ENCODE measurements at regions not wholly inside any gene's neighbourhood (a gene's known extent, or its start where the extent isn't known, plus 50 kb on each side); places are given as distances from the start of the nearest gene placed in this dataset.

DNA sequence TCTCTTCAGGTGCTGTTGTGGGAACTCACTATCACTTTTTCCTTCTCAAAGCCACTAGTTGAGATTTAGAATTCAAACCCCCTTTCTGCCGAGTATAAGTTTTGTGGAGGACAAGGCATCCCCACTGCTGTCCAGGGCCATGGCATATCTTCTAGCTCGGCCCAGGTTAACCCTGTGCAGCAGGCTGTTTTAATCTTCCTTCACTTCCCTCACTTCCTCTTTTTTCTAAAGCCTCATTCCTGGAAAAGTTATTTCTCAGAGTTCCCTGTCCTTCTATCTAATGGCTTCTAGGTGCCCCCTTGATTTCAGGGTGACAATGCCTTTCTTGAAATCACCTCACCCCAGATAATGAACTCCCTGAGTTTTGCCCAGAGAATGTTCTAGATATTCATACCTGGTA, 222.3 kb downstream of the SNX10 start:
- no peak for DNase-seq (ENCODE audit: low spot score)

DNA sequence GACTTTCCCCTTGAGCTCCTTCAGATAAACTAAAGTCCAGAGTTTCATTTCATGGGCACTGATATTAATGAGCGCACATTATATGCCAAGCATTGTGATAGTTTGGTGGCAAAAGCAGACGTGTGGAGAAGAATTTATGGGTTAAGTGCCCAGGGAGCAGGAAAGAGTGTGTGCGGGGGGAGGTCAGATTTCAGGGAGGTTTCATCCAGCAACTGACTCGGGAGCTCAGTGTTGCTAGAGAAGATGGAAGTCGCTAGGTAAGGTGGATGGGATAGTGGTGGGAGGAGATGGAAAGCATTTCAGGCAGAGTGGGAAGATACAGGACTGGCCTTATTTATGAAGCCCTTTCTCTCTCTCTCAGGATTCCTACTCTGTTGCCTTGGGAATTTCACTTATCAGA, 223.0 kb downstream of the SNX10 start:
- DNase-seq (ENCODE audit: low spot score) = no peak

DNA sequence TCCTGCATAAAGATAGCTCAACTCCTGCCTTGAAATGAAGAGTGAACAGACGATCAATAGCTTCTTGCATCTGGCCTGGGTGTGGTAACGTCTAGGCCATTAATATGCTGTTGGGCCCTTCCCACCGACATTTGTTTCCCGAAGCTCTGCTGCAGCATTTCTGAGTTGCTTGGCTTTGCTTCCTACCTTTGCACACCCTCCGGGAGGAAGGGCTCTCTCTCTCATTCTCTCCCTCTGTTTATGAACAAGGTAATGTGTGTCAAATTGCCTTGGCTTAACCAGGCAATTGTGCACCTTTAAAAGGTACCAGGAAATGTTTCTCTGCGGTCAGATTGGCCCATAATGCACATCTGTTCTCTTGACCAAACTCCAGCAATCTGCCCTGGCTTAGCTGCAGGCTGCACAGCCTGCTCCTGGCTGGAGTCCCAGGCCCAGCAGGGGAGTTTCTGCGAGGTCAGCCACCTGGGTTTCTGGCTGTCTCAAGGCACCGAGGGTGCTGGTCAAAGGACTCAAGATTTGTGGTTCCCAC, 223.7 kb downstream of the SNX10 start:
- peak; percentile 72 for DNase-seq (ENCODE audit: low spot score)

DNA sequence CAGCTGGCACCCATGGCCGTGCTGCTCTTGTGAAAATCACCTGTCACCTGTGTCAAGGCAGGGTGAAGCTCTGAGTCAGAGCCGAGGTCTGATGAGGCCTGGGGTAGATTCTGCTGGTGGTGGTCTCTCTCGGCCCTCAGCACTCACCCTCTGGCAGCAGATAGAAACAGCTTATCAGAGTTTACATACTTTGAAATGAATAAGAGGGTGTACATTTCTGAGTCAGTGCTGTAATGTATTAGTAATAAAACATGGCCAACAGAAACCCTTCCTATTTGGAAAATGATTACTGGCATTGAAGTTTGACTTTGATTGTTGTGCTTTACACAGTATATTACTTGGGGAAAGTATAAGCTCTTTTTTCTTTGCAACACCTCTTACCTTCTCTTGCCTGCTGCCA, 228.8 kb downstream of the SNX10 start:
- no peak for DNase-seq (ENCODE audit: low spot score)

DNA sequence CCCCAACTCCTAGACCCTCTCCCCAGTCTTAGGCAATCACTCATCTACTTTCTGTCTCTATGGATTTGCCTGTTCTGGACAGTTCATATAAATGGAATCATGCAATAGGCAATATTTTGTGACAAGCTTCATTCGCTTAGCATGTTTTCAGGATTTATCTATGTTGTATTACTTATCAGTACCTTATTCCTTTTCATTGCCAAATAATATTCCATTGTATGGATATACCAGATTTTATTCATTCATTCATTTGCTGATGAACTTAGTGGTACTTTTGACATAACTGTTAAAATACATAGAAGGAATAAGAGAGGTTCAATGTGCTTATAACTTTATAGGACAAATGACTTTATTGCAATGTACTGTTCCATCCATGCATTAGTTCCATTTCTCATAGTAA, 231.0 kb downstream of the SNX10 start:
- DNase-seq (ENCODE audit: low spot score) = no peak

DNA sequence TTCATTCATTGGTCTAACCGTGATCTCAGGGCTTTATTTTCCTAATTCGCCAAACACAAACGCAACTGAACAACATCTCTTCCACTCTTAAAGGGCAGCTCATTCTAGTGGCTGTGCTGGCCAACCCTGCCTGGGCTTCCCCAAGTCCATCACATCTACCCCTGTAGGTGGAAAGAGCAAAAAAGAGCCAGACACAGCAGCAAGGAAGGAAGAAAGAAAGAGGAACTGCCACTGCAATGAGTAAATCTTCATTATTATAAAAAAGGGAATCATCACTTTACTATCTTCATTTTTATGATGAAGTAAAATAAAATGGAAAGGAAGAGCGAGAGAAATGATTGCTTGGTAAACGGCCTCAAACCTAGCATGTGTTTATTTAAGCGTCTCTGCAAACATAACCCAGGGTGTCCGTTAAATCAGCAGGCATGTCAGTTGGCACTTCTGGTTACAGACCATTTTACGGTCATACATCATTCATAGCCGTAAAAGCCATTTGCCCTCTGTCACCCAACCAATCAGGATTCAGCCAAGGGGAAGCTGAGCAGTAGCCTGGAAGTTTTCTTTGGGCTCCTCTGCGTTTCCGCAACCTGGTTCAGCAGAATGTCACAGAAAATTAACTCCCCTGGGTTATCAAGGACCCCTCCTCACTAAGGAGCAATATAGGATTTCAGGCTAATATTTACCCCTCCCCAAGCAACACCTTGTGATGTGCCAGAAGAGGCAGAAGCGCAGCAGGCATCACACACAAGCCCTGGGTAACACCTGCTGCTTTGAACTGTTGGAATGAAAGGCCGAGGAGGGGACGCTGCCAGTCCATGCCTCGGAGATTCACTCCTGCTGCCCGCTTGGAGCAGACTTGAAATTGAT, 234.0 kb downstream of the SNX10 start:
- no peak for DNase-seq (ENCODE audit: low spot score)

DNA sequence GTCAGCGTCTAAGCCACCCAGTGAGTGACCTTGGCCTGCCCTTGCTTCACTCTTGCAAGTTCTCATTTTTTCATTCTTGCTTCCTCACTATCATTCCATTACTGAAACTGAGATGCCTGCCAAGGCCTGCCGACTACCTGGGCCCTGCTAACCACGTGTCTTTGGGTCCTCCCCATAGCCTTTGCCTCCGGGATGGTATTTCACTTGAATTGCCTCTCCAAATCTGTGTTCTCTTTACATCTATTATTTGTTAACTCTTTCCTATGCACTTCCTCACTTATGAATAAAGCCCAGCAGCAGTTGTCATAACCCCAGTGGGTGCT, 234.6 kb downstream of the SNX10 start:
- DNase-seq (ENCODE audit: low spot score) = no peak

DNA sequence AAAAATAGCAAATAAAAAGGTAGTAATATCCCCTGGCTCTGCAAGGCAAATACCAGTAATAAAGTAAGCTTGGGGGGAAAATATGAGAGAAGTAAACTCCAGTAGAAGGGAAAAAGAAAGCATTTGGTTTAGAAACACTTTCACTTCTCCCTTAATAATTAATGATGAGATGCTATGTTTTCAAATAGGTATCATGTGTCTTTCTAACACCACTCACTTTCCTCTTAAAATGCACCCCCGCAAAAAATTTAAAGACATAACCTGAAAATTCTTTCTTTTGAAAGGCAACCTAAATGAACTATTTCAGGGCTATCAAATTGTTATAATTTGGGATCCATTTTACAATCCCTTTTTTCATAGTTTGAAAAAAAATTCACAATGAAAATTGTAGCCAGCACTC, 240.3 kb downstream of the SNX10 start:
- DNase-seq (ENCODE audit: low spot score) = no peak

DNA sequence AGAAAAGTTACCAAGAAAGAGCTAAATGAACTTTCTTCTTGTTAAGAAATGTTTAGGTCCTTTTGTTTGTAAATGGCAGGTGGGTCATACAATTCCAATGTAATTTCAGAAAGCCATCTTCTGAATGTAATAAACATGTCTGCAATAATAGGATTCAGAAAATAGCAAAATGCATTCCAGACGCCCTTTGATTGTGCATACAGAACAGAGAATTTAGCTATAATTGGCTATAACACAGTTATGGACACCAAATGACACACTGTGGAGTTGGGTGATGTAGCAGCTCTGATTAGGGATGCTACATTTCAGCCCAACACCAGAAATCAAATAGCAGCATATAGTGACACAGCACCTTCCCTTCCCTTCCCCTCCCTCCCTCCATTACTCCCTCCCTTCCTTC, 240.8 kb downstream of the SNX10 start:
- DNase-seq (ENCODE audit: low spot score) = no peak

DNA sequence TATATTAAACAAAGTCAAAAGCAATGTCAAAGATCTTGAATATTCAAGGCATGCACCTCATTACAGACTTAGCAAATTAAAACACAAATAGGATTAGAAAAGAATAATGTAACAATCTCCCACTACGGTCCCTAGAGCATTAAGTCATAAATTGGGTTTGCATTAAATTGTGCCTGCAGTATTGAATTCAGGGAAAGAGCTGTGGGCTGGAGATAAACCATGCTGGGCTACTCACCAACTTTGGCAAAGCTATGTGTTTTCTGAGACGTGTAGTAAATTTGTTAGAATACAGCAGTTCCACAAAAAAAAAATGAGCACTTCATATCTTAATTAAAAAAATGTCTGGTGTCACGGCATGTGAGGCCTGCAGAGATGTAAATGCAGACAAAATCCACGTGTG, 241.6 kb downstream of the SNX10 start:
- DNase-seq (ENCODE audit: low spot score) = no peak

DNA sequence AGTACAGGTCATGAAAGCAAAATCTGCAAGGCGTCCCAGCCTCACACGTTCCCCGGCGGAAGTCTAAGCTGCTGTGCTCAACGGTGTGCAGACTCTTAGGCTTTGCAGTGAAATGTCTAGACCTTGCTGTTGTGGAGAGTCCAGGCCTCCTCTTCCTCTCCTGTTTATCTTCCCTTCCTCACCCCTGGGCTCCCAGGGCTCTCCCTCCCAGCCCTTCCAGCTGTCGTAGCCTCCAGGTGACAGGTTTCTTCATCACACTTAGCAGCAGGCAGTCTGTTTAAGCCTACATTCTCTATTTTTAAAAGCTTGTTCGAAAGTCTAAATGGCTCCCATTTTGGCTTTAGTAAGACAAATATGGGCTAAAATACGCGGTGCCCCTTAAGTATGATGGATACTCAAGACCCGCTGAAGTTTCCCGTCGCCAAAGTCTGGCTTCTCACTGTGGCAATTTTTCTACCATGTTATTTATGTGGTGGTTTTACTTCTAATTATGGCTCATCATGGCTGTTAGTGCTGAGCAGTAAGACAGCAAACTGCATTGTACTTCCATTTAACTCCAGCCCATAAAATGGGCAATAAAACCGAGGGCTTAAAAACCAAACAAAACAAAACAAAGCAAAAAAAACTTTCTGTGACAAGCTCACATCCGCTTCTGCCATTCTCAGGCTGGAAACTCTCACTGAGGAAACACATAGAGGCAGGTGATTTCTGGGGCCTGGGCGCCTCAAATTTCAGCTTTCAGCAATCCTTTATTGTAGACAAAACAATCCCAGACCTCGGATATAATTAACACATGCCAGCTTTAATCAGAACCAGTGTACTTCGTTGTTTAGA, 243.2 kb downstream of the SNX10 start:
- DNase-seq (ENCODE audit: low spot score) = no peak

DNA sequence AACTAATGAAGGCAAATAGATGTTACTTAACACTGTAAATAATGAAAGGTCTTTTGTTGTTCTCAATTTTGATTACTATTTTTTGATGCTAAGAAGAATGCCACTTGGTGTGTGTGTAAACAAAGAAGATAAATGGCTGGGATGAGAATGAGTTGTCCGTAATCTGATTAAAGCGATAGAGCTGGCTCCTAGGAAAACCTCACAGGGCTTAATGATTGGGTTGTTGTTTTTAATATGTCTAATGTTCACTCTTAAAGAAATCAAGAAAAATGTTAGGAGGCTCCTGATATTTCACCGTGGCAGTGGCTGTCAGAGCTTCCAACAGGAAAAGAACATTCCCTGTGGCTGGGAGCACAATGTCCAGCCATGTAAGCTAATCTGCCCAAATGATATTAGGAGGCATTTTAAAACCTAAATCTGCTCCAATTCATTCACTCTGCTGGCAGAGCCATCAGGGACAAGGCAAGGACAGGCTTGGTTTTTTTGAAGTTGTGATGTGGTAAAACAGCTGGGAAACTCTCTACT, 243.9 kb downstream of the SNX10 start:
- DNase-seq (ENCODE audit: low spot score) = peak; percentile 41

DNA sequence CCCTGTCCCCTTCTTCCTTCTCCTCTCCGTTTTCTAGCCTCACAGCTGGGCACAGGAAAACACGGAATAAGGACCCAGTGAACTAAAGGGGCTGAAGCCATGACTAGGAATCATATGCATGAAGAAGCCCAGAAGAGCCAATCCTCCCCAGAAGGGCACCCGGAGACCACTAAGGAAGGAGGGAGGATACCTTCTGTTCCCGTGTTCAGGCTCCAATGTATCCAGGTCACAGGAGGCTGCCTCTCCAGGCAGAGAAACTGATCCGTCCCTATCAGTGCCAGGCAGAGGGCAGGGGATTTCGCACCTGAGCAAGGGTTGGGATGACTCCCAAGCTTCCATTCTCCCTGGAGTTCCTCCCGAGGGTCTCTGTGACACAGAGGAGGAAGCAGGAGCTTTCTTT, 246.6 kb downstream of the SNX10 start:
- DNase-seq (ENCODE audit: low spot score) = peak; percentile 77

DNA sequence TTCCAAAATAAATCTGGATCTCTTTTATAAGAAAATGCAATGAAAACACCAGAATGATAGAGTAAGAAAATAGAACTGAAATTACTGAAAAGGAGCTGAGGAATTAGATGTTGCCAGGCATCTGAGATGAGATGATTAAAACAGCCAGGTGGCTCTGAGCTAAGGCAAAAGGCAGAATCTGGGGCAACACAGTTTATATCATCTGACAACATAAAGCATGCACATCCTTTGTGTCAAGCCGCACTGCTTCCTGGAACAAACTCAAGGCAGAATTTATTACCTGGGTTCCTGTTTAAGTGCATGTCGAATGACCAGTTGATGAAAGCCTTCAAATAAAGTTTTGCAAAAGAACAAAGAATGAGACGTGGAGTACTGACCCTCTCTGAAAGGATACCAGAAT, 247.0 kb downstream of the SNX10 start:
- DNase-seq (ENCODE audit: low spot score) = peak; percentile 87

DNA sequence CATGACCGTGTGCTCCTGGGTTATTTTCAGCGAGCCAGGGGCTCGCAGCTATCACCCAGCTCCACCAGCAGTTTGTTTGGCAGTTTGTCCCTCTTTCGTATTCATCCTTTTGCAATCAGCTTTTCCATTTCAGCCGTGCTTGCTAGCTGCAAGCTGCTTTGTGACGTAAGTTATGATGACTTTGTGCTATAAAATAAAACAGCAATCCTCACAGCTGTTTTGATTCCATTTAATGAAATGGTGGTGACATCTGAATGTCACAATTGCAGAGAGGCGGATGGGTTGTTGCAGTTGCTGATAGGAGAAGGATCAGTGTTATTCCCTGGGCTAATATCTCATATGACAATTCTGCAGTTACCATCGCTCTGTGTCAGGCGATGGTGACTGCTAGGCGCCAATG, 251.7 kb downstream of the SNX10 start:
- no peak for DNase-seq (ENCODE audit: low spot score)

DNA sequence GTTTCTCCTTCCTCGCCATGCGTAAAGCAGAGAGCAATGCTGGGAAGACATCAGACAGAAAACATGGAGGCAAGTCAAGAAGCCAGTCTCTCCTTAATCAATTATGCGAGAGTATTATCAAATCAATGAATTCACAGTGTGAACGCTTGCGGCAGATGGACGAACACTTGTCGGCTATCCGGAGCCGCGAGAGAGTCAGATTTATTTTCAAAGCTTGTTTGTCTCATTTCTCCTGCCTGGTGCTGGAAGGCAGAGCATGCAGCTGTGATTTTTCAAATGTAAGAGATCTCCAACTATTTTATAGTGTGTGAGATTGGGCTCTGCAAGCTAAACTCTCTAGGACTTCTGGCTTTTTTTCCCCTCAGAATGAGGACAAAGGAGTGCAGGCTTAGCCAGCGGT, 252.3 kb downstream of the SNX10 start:
- DNase-seq (ENCODE audit: low spot score) = no peak

DNA sequence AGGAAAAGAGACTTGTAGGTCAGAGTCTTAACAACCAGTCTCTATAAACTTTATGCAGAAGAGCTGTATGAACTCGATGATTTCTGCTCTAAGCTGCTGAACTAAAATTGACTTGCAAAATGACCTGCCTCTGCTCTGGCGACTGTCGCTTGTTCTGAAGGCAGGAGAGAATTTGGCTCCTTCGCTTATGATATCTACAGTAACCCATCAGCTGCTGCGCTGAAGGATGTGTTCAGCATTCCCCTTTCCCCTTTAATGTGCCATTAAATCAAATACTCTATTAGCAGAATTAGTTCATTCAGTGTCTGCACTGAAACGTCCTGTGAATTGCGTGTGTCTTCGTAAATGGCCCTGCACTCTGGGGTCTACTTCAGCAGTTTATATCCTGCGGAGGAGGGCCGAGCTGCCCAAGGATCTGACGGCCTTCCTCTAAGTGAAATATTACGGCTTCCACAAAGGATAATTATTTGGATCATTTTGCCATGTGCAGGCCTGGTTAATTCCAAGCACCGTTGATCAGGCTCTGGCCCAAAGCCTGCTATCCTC, 254.9 kb downstream of the SNX10 start:
- DNase-seq (ENCODE audit: low spot score) = no peak

DNA sequence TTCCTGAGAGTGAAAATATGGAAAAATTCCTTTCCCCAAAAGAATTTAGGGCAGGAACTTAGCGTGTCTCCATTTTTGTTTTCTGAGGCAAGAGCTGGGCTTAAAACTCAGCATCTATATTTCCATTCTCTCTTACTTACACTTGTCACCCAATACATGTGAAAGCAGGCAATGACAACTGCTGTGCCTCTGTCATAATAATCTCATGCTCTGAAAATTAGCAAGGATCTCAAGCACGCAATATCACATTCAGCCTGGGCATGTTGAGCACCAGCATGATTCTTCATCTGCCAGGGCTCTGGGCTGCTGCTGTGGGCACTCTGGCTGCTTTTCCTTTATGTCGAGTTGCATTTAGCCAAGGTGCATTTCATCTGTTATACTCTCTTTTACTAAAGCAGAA, 255.5 kb downstream of the SNX10 start:
- DNase-seq (ENCODE audit: low spot score) = no peak

DNA sequence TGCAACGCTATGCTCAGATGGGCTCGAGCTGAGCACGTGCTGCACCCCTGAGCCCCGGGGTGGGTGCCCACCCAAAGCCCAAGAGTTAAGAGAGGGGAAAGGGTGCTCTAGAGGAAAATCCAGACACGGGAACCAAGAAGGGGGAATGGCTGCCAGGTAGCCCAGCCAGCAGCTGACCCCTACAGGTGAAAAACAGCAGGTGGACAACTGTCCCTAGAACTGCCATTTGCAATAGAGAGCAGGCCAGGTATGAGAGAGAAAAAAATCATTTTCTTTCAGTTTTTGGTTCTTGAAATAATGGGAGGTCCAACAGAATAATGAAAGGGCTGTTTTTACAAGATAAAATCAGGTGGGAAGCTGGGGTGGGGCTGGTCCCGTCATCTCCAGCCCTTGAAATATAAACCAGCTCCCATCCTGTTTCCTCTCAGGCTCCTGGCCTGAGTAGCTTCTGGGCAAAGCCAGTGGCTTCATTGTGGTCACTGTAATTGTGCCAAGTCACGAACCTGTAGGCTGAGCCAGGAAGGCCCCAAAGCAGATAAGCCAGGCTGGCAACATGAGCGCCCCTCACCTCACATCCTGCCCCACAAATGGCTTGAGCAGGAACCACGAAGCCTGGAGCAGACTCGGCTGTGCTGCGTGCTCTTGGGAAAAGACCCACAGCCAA, 257.8 kb downstream of the SNX10 start:
- peak; percentile 44 for DNase-seq (ENCODE audit: low spot score)

DNA sequence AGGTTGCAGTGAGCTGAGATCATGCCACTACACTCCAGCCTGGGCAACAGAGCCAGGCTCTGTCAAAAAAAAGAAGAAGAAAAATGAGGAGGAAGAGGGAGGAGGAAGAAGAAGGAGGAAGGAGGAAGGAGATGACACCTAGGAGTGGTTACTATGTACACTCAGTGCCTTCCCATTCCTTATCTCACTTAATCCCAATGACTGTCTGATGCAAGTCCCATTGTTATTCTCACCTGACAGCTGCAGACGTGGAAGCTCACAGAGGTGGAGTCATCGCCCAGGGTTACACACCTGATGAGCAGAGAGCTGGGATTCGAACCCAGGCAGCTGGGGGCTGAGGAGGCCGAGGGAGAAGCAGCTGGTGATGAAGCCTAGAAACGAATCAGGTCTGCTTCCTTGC, 258.8 kb downstream of the SNX10 start:
- DNase-seq (ENCODE audit: low spot score) = no peak

DNA sequence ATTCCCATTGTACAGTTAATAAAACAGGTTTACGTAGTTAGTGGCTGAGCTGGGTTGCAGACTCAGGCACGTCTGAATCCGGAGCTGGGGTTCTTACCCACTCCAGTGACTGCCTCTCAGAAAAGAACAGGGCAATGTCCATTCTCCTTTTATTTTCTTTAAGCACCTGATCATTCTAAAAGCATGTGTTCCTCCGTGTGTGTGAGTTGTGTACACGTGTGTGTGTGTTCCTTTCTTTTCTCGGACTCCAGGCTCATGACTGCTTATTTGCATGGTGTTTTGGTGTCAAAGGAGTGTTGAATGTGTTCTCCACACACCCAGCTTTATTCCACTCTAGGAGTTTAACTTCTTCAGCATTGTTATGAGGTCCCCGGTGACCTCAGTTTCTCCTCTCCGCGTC, 260.1 kb downstream of the SNX10 start:
- DNase-seq (ENCODE audit: low spot score) = no peak

DNA sequence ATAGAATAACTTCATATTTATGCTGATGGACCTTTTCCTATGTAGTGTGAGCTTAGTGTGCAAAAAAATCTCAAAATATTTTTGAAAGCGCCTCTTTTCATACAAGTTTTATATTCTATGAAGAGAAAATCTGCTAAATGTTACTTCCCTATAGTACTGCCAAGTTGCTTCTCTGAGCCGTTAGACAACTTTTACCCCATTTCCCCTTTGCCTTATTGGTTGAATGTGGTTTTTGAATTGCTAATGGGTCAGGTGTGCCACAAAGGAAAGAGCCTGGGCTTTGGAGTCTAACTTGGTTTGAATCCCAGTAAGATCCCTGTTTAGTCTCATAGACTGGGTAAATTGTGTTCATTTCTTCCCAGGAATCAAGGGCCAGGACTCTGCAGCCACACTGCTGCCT, 261.5 kb downstream of the SNX10 start:
- no peak for DNase-seq (ENCODE audit: low spot score)
